ENCODE measurements at regions not wholly inside any gene's neighbourhood (a gene's known extent, or its start where the extent isn't known, plus 50 kb on each side); places are given as distances from the start of the nearest gene placed in this dataset.

GRCh38 chr1:79386730-79387129 is 380.2 kb upstream of the ADGRL4 start:
- Histone ChIP-seq H3K4me3 (no peak overlapping the region), H3K27ac (no peak overlapping the region), H3K9me3 (no peaks in the 10 kb centered on the region), H3K27me3 (no peaks in the 10 kb centered on the region), H3K4me1 (no peaks in the 10 kb centered on the region), H3K36me3 (no peaks in the 10 kb centered on the region)
- DNase-seq (ENCODE audit: low spot score in 2 of 2), result no peak
- intact Hi-C loops (cut with DNase I; ENCODE audit: low total_unique reads), result loop anchor here (2.0 kb wide), 1 partner anchor 78 kb away; no protein-coding TSS in a partner anchor
- TF ChIP-seq POLR2A (IDR thresholded peaks at IDR 0.05) (no peak), CTCF (IDR thresholded peaks at IDR 0.05) (no peak), POLR2AphosphoS5 (IDR thresholded peaks at IDR 0.05) (no peak)

- intact Hi-C loops (cut with DNase I; ENCODE audit: low total_unique reads), result no loop called here
These were observed 373.5 kb upstream of the ADGRL4 start for GRCh38 chr1:79380078-79380477.

GRCh38 chr1:79376106-79376505 is 369.6 kb upstream of the ADGRL4 start:
- no peaks in the 10 kb centered on the region for H3K27me3 ChIP-seq
- intact Hi-C loops (cut with DNase I; ENCODE audit: low total_unique reads), result no loop called here
- no peaks in the 10 kb centered on the region for H3K4me1 ChIP-seq
- no peak overlapping the region for H3K27ac ChIP-seq
- TF ChIP-seq POLR2AphosphoS5 (IDR thresholded peaks at IDR 0.05) (no peak), CTCF (IDR thresholded peaks at IDR 0.05) (no peak), POLR2A (IDR thresholded peaks at IDR 0.05) (no peak)
- H3K4me3 ChIP-seq, result no peak overlapping the region
- DNase-seq (ENCODE audit: low spot score in 2 of 2), result no peak
- no peaks in the 10 kb centered on the region for H3K36me3 ChIP-seq
- no peaks in the 10 kb centered on the region for H3K9me3 ChIP-seq

More at GRCh38 chr1:79380078-79380477, 373.5 kb upstream of the ADGRL4 start:
- no peak for DNase-seq (ENCODE audit: low spot score in 2 of 2)
- H3K9me3 ChIP-seq, result no peaks in the 10 kb centered on the region
- H3K4me3 ChIP-seq, result no peak overlapping the region
- H3K36me3 ChIP-seq, result no peaks in the 10 kb centered on the region
- TF ChIP-seq POLR2AphosphoS5 (IDR thresholded peaks at IDR 0.05) (no peak), POLR2A (IDR thresholded peaks at IDR 0.05) (no peak), CTCF (IDR thresholded peaks at IDR 0.05) (no peak)
- no peak overlapping the region for H3K27ac ChIP-seq
- H3K4me1 ChIP-seq, result no peaks in the 10 kb centered on the region
- H3K27me3 ChIP-seq, result no peaks in the 10 kb centered on the region

- DNase-seq (ENCODE audit: low spot score in 2 of 2), result no peak
- intact Hi-C loops (cut with DNase I; ENCODE audit: low total_unique reads), result no loop called here
These were observed 368.8 kb upstream of the ADGRL4 start for GRCh38 chr1:79375352-79375751.

GRCh38 chr1:79374397-79374796 is 367.9 kb upstream of the ADGRL4 start:
- Histone ChIP-seq H3K27me3 (no peaks in the 10 kb centered on the region), H3K4me3 (no peak overlapping the region), H3K4me1 (no peaks in the 10 kb centered on the region), H3K36me3 (no peaks in the 10 kb centered on the region), H3K27ac (no peak overlapping the region), H3K9me3 (no peaks in the 10 kb centered on the region)
- TF ChIP-seq POLR2AphosphoS5 (IDR thresholded peaks at IDR 0.05) (no peak), CTCF (IDR thresholded peaks at IDR 0.05) (no peak), POLR2A (IDR thresholded peaks at IDR 0.05) (no peak)
- DNase-seq (ENCODE audit: low spot score in 2 of 2), result no peak
- intact Hi-C loops (cut with DNase I; ENCODE audit: low total_unique reads), result no loop called here

More at GRCh38 chr1:79375352-79375751, 368.8 kb upstream of the ADGRL4 start:
- H3K4me3 ChIP-seq, result no peak overlapping the region
- H3K27ac ChIP-seq, result no peak overlapping the region
- H3K9me3 ChIP-seq, result no peaks in the 10 kb centered on the region
- H3K27me3 ChIP-seq, result no peaks in the 10 kb centered on the region
- H3K4me1 ChIP-seq, result no peaks in the 10 kb centered on the region
- no peaks in the 10 kb centered on the region for H3K36me3 ChIP-seq
- TF ChIP-seq CTCF (IDR thresholded peaks at IDR 0.05), result no peak
- no peak for TF ChIP-seq POLR2AphosphoS5 (IDR thresholded peaks at IDR 0.05)
- no peak for TF ChIP-seq POLR2A (IDR thresholded peaks at IDR 0.05)

Data from breast epithelium (tissue), 4 donors.